ENCODE measurements at regions not wholly inside any gene's neighbourhood (a gene's known extent, or its start where the extent isn't known, plus 50 kb on each side); places are given as distances from the start of the nearest gene placed in this dataset.

GRCh38 chr16:9658586-9658985 lies 523.6 kb downstream of the GRIN2A start:
- TF ChIP-seq POLR2A (IDR thresholded peaks at IDR 0.05) (no peak), CTCF (IDR thresholded peaks at IDR 0.05) (no peak)

All from uterus (tissue), 2 donors.